Transverse colon (tissue), 4 donors: ENCODE measurements at regions not wholly inside any gene's neighbourhood (a gene's known extent, or its start where the extent isn't known, plus 50 kb on each side); places are given as distances from the start of the nearest gene placed in this dataset.

Source experiments
- DNase-seq: peaks from one replicate; pipeline ENCODE4 v3.0.0-alpha.2; 2019
- H3K27ac ChIP-seq, 4 donors: fragments of 200-600 bp; sonication (generic); 2 replicates each; pipeline ENCODE4 v1.5.1; 2016 to 2018; ENCODE audit warnings: inconsistent platforms in 4 of 4
- H3K27me3 ChIP-seq: fragments of 200-600 bp; sonication (generic); 2 replicates; pipeline ENCODE4 v1.5.1; 2017; ENCODE audit warnings: inconsistent platforms
- H3K36me3 ChIP-seq, 4 donors: fragments of 200-600 bp; sonication (generic); 2 replicates each; pipeline ENCODE4 v1.5.1; 2017 to 2019; ENCODE audit warnings: inconsistent platforms in 4 of 4
- H3K4me1 ChIP-seq, 4 donors: fragments of 200-600 bp; sonication (generic); 2 replicates each; pipeline ENCODE4 v1.5.1; 2017 to 2020; ENCODE audit warnings: inconsistent platforms in 4 of 4
- H3K4me3 ChIP-seq, 4 donors: fragments of 200-600 bp; sonication (generic); 1 replicate in 1 of 4; 2 replicates in 3 of 4; pipeline versions ENCODE4 v1.5.1 to v1.6.1; 2017 to 2019; ENCODE audit warnings: inconsistent platforms in 4 of 4
- H3K9me3 ChIP-seq, 2 donors: fragments of 200-600 bp; sonication (generic); 2 replicates each; pipeline ENCODE4 v1.5.1; 2017 to 2019; ENCODE audit warnings: inconsistent platforms in 2 of 2
- EP300 ChIP-seq: sonication (generic); formaldehyde crosslinking; IDR thresholded peaks from one replicate; pipeline ENCODE4 v1.6.1; 2017; ENCODE audit warnings: antibody characterized with exemption, low read depth
- POLR2A ChIP-seq: fragments of 450-650 bp; IDR thresholded peaks from one replicate; pipeline ENCODE4 v1.6.1; 2016; ENCODE audit warnings: antibody characterized with exemption, mild to moderate bottlenecking, moderate library complexity
- POLR2AphosphoS5 ChIP-seq, 3 donors: sonication (generic); formaldehyde crosslinking; IDR thresholded peaks; one replicate each; pipeline ENCODE4 v1.6.1; 2016; ENCODE audit warnings: antibody characterized with exemption in 3 of 3
- WGBS, 2 donors: methylation state at CpG; one replicate each; pipeline ENCODE4 v1.1.5; 2018; ENCODE audit warnings: low coverage in 1 of 2; 5-methylcytosine and 5-hydroxymethylcytosine counted together
- in situ Hi-C, 4 donors: fragments of 200-750 bp; cut with MboI; loops; one replicate each; pipeline versions ENCODE4 v1.15.0 to v1.15.1; 2017; ENCODE audit warnings: low sequenced_read_pairs in 3 of 4, low pct_ligation_motif_present in 1 of 4, low pct_unique_long_range_greater_than_20kb in 1 of 4
- intact Hi-C: fragments of 100-400 bp; cut with DNase I; formaldehyde crosslinking; loops from one replicate; pipeline ENCODE4 v1.15.1; 2023; ENCODE audit warnings: low total_unique reads
- TF ChIP-seq, protein P1 (sequence below), 5 experiments: fragments of 200-600 bp in 3 of 5; fragments of 450-650 bp in 2 of 5; sonication (generic) in 3 of 5; IDR thresholded peaks; 1 replicate in 2 of 5; 2 replicates in 3 of 5; pipeline ENCODE4 v1.5.1; 2016 to 2017; ENCODE audit warnings: antibody characterized with exemption in 5 of 5, inconsistent platforms in 3 of 5, mild to moderate bottlenecking in 2 of 5, moderate library complexity in 1 of 5

DNA sequence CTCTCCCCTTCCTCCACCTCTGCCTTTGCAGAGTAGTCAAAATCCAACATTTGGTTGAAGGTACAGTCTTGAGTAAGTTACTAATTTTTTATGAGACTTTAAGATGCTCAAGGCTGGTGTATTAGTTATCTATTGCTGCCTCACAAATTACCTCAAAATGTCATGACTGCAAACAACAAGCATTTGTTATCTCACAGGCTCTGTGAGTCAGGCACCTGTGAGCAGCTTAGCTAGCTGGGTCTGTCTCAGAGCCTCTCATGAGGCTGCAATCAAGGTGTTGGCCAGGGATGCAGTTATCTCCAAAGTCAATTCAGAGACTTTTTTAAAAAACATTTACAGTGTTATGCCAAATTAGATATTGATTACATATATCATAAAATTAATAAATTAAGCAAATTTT is 371.3 kb upstream of the RGMB start:
- intact Hi-C loops: no loop called here
- in situ Hi-C loops: no loop called here
- no peaks in the 10 kb centered on the region for H3K36me3 ChIP-seq
- DNase-seq: no peak
- H3K27me3 ChIP-seq: no peaks in the 10 kb centered on the region
- H3K9me3 ChIP-seq: no peaks in the 10 kb centered on the region
- no peaks in the 10 kb centered on the region for H3K4me1 ChIP-seq
- no peak for TF ChIP-seq POLR2AphosphoS5 (IDR thresholded peaks at IDR 0.05)
- no peak for TF ChIP-seq EP300
- no peak for TF ChIP-seq POLR2A
- TF ChIP-seq, protein P1, sequence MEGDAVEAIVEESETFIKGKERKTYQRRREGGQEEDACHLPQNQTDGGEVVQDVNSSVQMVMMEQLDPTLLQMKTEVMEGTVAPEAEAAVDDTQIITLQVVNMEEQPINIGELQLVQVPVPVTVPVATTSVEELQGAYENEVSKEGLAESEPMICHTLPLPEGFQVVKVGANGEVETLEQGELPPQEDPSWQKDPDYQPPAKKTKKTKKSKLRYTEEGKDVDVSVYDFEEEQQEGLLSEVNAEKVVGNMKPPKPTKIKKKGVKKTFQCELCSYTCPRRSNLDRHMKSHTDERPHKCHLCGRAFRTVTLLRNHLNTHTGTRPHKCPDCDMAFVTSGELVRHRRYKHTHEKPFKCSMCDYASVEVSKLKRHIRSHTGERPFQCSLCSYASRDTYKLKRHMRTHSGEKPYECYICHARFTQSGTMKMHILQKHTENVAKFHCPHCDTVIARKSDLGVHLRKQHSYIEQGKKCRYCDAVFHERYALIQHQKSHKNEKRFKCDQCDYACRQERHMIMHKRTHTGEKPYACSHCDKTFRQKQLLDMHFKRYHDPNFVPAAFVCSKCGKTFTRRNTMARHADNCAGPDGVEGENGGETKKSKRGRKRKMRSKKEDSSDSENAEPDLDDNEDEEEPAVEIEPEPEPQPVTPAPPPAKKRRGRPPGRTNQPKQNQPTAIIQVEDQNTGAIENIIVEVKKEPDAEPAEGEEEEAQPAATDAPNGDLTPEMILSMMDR (IDR thresholded peaks at IDR 0.05): no peak
- H3K4me3 ChIP-seq: no peak overlapping the region
- no peak overlapping the region for H3K27ac ChIP-seq

DNA sequence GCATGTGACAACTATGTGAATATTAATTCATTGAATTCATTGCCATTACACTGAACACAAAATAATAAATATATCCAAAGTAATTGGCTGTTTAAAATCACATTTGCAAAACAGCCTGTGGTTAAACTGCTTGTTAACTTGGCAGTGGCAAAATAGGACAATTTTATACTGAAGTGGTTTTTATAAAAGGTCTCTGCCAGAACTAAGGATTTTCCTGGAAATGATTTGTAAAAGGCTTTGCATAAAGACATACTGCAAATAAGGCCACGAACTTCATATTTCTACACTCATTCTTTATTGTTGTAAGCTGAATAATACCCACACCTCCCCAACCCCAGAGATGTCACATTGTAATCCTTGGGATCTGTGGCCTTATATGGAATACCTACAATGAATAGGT is 370.3 kb upstream of the RGMB start:
- 54 to 57% methylated on average over 1 of the region's 1 CpG for WGBS, 2 donors
- Histone ChIP-seq H3K36me3 (no peaks in the 10 kb centered on the region), H3K27ac (no peak overlapping the region), H3K4me3 (no peak overlapping the region), H3K9me3 (no peaks in the 10 kb centered on the region), H3K4me1 (no peaks in the 10 kb centered on the region), H3K27me3 (no peaks in the 10 kb centered on the region)
- in situ Hi-C loops (no loop called here), intact Hi-C loops (no loop called here)
- DNase-seq: no peak
- TF ChIP-seq POLR2A (no peak), POLR2AphosphoS5 (IDR thresholded peaks at IDR 0.05) (no peak), EP300 (no peak)
- TF ChIP-seq, protein P1 (IDR thresholded peaks at IDR 0.05): no peak

DNA sequence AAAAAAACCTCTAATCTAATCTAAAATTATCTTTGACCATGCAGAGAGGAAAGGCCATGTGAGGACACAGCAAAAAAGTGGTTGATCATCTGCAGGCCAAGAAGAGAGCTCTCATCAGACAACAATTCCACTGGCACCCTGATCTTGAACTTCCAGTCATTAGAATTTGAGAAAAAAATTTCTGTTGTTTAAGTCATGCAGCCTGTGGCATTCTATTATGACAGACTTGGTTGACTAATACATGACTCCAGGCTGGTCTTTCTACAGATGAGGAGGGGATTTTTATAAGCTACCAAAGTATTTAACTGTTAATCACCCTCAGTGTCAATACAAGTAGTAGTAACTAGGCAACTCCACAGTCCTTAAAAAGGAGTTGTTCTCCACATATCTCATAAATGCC is 358.5 kb upstream of the RGMB start:
- Histone ChIP-seq H3K36me3 (no peaks in the 10 kb centered on the region), H3K9me3 (no peaks in the 10 kb centered on the region), H3K27ac (no peak overlapping the region), H3K4me3 (no peak overlapping the region), H3K27me3 (no peaks in the 10 kb centered on the region), H3K4me1 (no peaks in the 10 kb centered on the region)
- in situ Hi-C loops (no loop called here), intact Hi-C loops (no loop called here)
- no peak for DNase-seq
- TF ChIP-seq POLR2A: no peak

DNA sequence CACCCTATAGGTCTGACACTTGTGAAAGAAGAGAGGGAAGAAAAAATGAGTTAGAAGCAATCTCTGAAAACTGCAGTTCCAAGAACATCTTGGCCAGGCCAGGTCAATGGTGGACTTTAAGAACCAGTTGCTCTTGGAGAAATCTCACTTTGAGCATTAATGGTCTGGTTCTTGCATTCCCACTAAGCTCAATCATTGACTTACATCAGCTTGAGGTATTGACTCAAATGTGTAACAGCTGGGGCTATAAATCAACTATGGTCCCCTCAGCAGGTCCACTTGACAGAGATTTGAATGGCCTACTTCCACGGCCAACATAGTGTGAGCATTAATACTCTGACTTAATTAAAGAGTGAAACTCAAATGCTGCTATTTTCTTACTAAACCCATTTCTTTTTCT is 357.8 kb upstream of the RGMB start:
- Histone ChIP-seq H3K4me1 (no peaks in the 10 kb centered on the region), H3K9me3 (no peaks in the 10 kb centered on the region), H3K27me3 (no peaks in the 10 kb centered on the region), H3K27ac (no peak overlapping the region), H3K36me3 (no peaks in the 10 kb centered on the region), H3K4me3 (no peak overlapping the region)
- intact Hi-C loops: no loop called here
- 67 to 90% methylated on average over 1 of the region's 1 CpG for WGBS, 2 donors
- no peak for DNase-seq
- no peak for TF ChIP-seq POLR2AphosphoS5 (IDR thresholded peaks at IDR 0.05)
- TF ChIP-seq POLR2A: no peak
- TF ChIP-seq EP300: no peak
- TF ChIP-seq, protein P1 (IDR thresholded peaks at IDR 0.05): no peak
- in situ Hi-C loops: no loop called here

DNA sequence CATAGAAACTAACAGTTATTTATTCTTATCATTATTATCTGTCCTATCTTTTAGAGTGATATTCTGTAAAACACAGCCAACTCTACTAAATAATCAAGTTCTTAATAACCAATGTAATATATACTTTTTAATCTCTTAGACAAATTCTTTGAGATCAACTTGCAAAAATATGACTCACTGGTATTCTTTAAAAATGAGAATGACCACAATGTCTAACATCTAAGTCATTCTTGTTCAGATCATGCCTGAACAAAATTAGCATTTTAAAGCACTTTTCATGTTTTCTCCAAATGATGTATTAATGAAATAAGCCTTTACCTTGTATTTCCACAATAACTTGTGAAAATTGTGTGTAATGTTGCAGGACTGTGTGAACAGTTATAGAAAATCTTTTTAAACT is 356.9 kb upstream of the RGMB start:
- no peak for TF ChIP-seq POLR2A
- no peak for TF ChIP-seq EP300
- no peak overlapping the region for H3K4me3 ChIP-seq
- DNase-seq: no peak
- no peaks in the 10 kb centered on the region for H3K4me1 ChIP-seq
- no peak overlapping the region for H3K27ac ChIP-seq
- intact Hi-C loops (no loop called here), in situ Hi-C loops (no loop called here)
- no peaks in the 10 kb centered on the region for H3K9me3 ChIP-seq
- H3K27me3 ChIP-seq: no peaks in the 10 kb centered on the region
- H3K36me3 ChIP-seq: no peaks in the 10 kb centered on the region
